K562 (cell line): ENCODE measurements at regions not wholly inside any gene's neighbourhood (a gene's known extent, or its start where the extent isn't known, plus 50 kb on each side); places are given as distances from the start of the nearest gene placed in this dataset.

Experiments used
- ATAC-seq: fragments of 200-7000 bp; cut with Tn5 transposase; 3 replicates; pipeline ENCODE4 v1.9.1; 2020; ENCODE audit warnings: moderate library complexity
- BruUV-seq: library from RNA; stranded (reverse); fragments of 400-500 nt; replicated peaks from 2 replicates; lab custom pipeline; 2021; lab: Mats Ljungman, UMichigan
- CTCF ChIA-PET: fragments of 300-600 bp; formaldehyde crosslinking; extraction: SDS; loops from one replicate; lab custom pipeline; 2021; ENCODE audit warnings: low intra/inter-chr PET ratio; lab: Yijun Ruan, JAX
- POLR2A ChIA-PET: fragments of 300-600, 350-650 bp; sonication (Branson Sonifier 250); formaldehyde crosslinking; extraction: SDS; loops from one replicate; lab custom pipeline; 2021; ENCODE audit warnings: antibody characterized with exemption, inconsistent platforms; lab: Yijun Ruan, JAX
- DNase-seq, 4 experiments: peaks; one replicate each; pipeline versions ENCODE4 v3.0.0 to v3.0.0-alpha.2; 2011 to 2018; ENCODE audit warnings: low spot score in 3 of 4, mixed read lengths in 3 of 4; ENCODE audit errors: extremely low read depth in 1 of 4
- FAIRE-seq: peaks from 2 replicates; lab custom pipeline; 2011; peaks lifted over from hg19 to GRCh38; lab: Jason Lieb, UNC
- H2AFZ ChIP-seq: 2 replicates; pipeline ENCODE4 v1.6.0; 2011; ENCODE audit warnings: low read depth, low read length, control low read depth, inconsistent platforms
- H3K27ac ChIP-seq: fragments of 200-600 bp; 3 replicates; pipeline ENCODE4 v1.8.0; 2011; ENCODE audit warnings: low read depth, mild to moderate bottlenecking, control low read depth, inconsistent platforms, low read length, moderate library complexity, mixed read lengths; ENCODE audit errors: extremely low read depth
- H3K27me3 ChIP-seq, 2 experiments: fragments of 300-600 bp in 1 of 2; 2 replicates in 1 of 2; 3 replicates in 1 of 2; pipeline versions ENCODE4 v1.6.0 to v1.8.0; 2011; ENCODE audit warnings: inconsistent platforms in 2 of 2, low read length in 2 of 2, mild to moderate bottlenecking in 1 of 2, mixed read lengths in 1 of 2, moderate library complexity in 1 of 2; ENCODE audit not compliant: control insufficient read depth in 2 of 2, insufficient read depth in 2 of 2
- H3K36me3 ChIP-seq: fragments of 300-600 bp; 3 replicates; pipeline ENCODE4 v1.8.0; 2011; ENCODE audit warnings: mild to moderate bottlenecking, low read length, inconsistent platforms; ENCODE audit not compliant: control insufficient read depth, insufficient read depth
- H3K4me1 ChIP-seq, 2 experiments: fragments of 200-600 bp in 1 of 2; replicated peaks in 1 of 2; 2 replicates in 1 of 2; 3 replicates in 1 of 2; pipeline versions ENCODE4 v1.5.1 to v1.8.0; 2011; ENCODE audit warnings: inconsistent platforms in 2 of 2, low read length in 2 of 2, mild to moderate bottlenecking in 1 of 2, mixed read lengths in 1 of 2, moderate library complexity in 1 of 2; ENCODE audit not compliant: control insufficient read depth in 2 of 2, insufficient read depth in 2 of 2
- H3K4me2 ChIP-seq: 2 replicates; pipeline ENCODE4 v1.6.1; 2011; ENCODE audit warnings: low read length, control low read depth, inconsistent platforms, mixed read lengths; ENCODE audit not compliant: insufficient read depth
- H3K4me3 ChIP-seq: fragments of 200-600 bp; sonication (generic), shearing (Covaris generic); 2 replicates; pipeline ENCODE4 v1.5.1; 2016; ENCODE audit warnings: control low read depth, inconsistent platforms
- H3K79me2 ChIP-seq: fragments of 200-600 bp; 3 replicates; pipeline ENCODE4 v1.8.0; 2011; ENCODE audit warnings: low read length, inconsistent platforms; ENCODE audit not compliant: control insufficient read depth, insufficient read depth
- H3K9ac ChIP-seq, 2 experiments: 2 replicates each; pipeline versions ENCODE4 v1.6.0 to v1.6.1; 2011; ENCODE audit warnings: low read depth in 2 of 2, low read length in 2 of 2, control low read depth in 1 of 2, inconsistent platforms in 1 of 2, mild to moderate bottlenecking in 1 of 2, mixed read lengths in 1 of 2; ENCODE audit not compliant: insufficient read depth in 1 of 2
- H3K9me1 ChIP-seq: one replicate; pipeline ENCODE4 v1.6.0; 2011; ENCODE audit warnings: inconsistent platforms, mild to moderate bottlenecking, low read length, moderate library complexity; ENCODE audit not compliant: control insufficient read depth, insufficient read depth
- H3K9me3 ChIP-seq: replicated peaks from 2 replicates; pipeline ENCODE4 v1.5.1; 2011; ENCODE audit warnings: low read depth, low read length, inconsistent platforms; ENCODE audit not compliant: control insufficient read depth, insufficient read depth
- H4K20me1 ChIP-seq: replicated peaks from 2 replicates; pipeline ENCODE4 v1.6.1; 2011; ENCODE audit warnings: low read length, inconsistent platforms, mixed read lengths; ENCODE audit not compliant: control insufficient read depth, insufficient read depth
- MEIS2 ChIP-seq: fragments of 450-650 bp; IDR thresholded peaks from 2 replicates; pipeline ENCODE4 v1.6.1; 2014; ENCODE audit warnings: mild to moderate bottlenecking; ENCODE audit not compliant: partially characterized antibody
- NRF1 ChIP-seq, 2 experiments: fragments of 450-650 bp; IDR thresholded peaks in 1 of 2; conservative IDR thresholded peaks in 1 of 2; 2 replicates each; pipeline ENCODE4 v1.6.1; 2014; ENCODE audit warnings: mild to moderate bottlenecking in 2 of 2
- XRCC5 ChIP-seq: fragments of 200-400 bp; formaldehyde crosslinking; IDR thresholded peaks from 2 replicates; pipeline ENCODE4 v1.6.1; 2017; ENCODE audit warnings: low read depth, mild to moderate bottlenecking, low read length
- WGBS: fragments of 100-300 bp; shearing (Covaris generic); methylation state at CpG from one replicate; pipeline ENCODE4 v1.1.6; 2016; ENCODE audit warnings: low coverage, mixed read lengths; ENCODE audit not compliant: insufficient coverage; ENCODE audit errors: missing lambda C conversion rate; 5-methylcytosine and 5-hydroxymethylcytosine counted together
- in situ Hi-C: fragments of 300-500 bp; cut with MboI; formaldehyde crosslinking; loops from 4 replicates; pipeline ENCODE4 v1.15.0; 2018; ENCODE audit warnings: inconsistent platforms, mixed read lengths
- intact Hi-C: fragments of 100-400 bp; cut with micrococcal nuclease; formaldehyde crosslinking; loops from 2 replicates; pipeline ENCODE4 v1.14.2; 2022
- TF ChIP-seq, protein P1 (sequence below): fragments of 450-650 bp; IDR thresholded peaks from 2 replicates; pipeline ENCODE4 v1.6.1; 2016
- TF ChIP-seq, protein P2 (sequence below), 2 experiments: IDR thresholded peaks in 1 of 2; conservative IDR thresholded peaks in 1 of 2; 2 replicates each; pipeline ENCODE4 v1.6.1; 2016; ENCODE audit warnings: low read depth in 2 of 2, mild to moderate bottlenecking in 1 of 2, missing compliant biosample characterization in 1 of 2, missing genetic modification characterization in 1 of 2, moderate library complexity in 1 of 2

DNA sequence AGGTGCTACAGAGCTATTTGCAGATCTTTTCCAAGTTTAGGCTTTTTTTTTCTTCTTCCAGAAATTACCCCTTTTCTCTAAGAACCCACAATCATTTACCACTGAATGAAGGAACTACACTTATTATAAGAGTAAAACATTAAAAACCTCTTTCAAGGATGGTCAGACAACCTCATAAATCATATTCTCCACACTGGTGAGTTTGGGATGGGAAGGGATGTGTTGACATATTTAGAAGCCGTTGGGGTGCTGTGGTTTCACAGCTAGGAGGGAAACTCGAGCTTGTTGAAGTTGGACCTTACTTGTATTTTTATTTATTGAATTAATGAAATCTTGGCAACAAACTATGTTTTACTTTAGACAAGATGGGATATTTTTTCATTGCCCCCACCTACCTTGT, 289.4 kb upstream of the MEIS1 start:
- no peaks in the 10 kb centered on the region for H3K79me2 ChIP-seq
- BruUV-seq, result no TSS peak
- ATAC-seq (no peak), FAIRE-seq (no peak), DNase-seq (no peak)
- in situ Hi-C loops, result no loop called here
- no peaks in the 10 kb centered on the region for H3K9me3 ChIP-seq
- ChIA-PET CTCF (no interaction called here), POLR2A (no interaction called here)
- intact Hi-C loops, result no loop called here
- H3K36me3 ChIP-seq, result no peaks in the 10 kb centered on the region
- H3K9ac ChIP-seq, result no peak overlapping the region
- H3K9me1 ChIP-seq, result no peaks in the 10 kb centered on the region
- H3K27me3 ChIP-seq, result no peaks in the 10 kb centered on the region
- TF ChIP-seq, protein P1, sequence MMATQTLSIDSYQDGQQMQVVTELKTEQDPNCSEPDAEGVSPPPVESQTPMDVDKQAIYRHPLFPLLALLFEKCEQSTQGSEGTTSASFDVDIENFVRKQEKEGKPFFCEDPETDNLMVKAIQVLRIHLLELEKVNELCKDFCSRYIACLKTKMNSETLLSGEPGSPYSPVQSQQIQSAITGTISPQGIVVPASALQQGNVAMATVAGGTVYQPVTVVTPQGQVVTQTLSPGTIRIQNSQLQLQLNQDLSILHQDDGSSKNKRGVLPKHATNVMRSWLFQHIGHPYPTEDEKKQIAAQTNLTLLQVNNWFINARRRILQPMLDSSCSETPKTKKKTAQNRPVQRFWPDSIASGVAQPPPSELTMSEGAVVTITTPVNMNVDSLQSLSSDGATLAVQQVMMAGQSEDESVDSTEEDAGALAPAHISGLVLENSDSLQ, result 0 out of 2 replicates have a peak, but pooled peaks have one; percentile 12
- TF ChIP-seq NRF1 (conservative IDR thresholded peaks at IDR 0.05 in 1 of 2, IDR thresholded peaks at IDR 0.05 in 1 of 2) (no peak), XRCC5 (no peak), MEIS2 (peak; percentile 65)
- TF ChIP-seq, protein P2, sequence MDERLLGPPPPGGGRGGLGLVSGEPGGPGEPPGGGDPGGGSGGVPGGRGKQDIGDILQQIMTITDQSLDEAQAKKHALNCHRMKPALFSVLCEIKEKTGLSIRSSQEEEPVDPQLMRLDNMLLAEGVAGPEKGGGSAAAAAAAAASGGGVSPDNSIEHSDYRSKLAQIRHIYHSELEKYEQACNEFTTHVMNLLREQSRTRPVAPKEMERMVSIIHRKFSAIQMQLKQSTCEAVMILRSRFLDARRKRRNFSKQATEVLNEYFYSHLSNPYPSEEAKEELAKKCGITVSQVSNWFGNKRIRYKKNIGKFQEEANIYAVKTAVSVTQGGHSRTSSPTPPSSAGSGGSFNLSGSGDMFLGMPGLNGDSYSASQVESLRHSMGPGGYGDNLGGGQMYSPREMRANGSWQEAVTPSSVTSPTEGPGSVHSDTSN (CRISPR knock-in tag; IDR thresholded peaks at IDR 0.05; ENCODE audit: low read depth), result no peak
- TF ChIP-seq, protein P2 (tag; conservative IDR thresholded peaks at IDR 0.05; ENCODE audit: low read depth), result peak; percentile 72
- H3K4me2 ChIP-seq, result no peak overlapping the region
- no peaks in the 10 kb centered on the region for H3K4me1 ChIP-seq
- WGBS, result 3% methylated on average over 2 of the region's 2 CpGs
- H3K4me3 ChIP-seq, result no peak overlapping the region
- peak overlapping the region; percentile 45; the same call in 1 of the 2 replicates for H2AFZ ChIP-seq
- no peak overlapping the region for H3K27ac ChIP-seq
- no peaks in the 10 kb centered on the region for H4K20me1 ChIP-seq
